WTC11 (cell line): ENCODE measurements at regions not wholly inside any gene's neighbourhood (a gene's known extent, or its start where the extent isn't known, plus 50 kb on each side); places are given as distances from the start of the nearest gene placed in this dataset.

Source experiments
- ATAC-seq: fragments of 200-7000 bp; cut with Tn5 transposase; 2 replicates; pipeline ENCODE4 v1.10.0; 2021; ENCODE audit warnings: mild to moderate bottlenecking, moderate library complexity
- CTCF ChIA-PET: fragments of 300-600 bp; sonication (Branson Sonifier 250); formaldehyde crosslinking; loops from one replicate; lab custom pipeline; 2021; ENCODE audit warnings: antibody characterized with exemption; lab: Charles Lee
- POLR2A ChIA-PET: fragments of 350-600 bp; sonication (Branson Sonifier 250); formaldehyde crosslinking; loops from one replicate; lab custom pipeline; 2021; ENCODE audit warnings: antibody characterized with exemption; lab: Charles Lee
- DNase-seq: peaks from one replicate; pipeline ENCODE4 v3.0.0; 2021; ENCODE audit warnings: low spot score
- H3K27ac Mint-ChIP-seq: 2 replicates; pipeline ENCODE4 v1.8.0; 2021; ENCODE audit warnings: mixed read lengths
- H3K27me3 Mint-ChIP-seq: 2 replicates; pipeline ENCODE4 v1.8.0; 2021; ENCODE audit warnings: low read depth, mild to moderate bottlenecking, moderate library complexity, mixed read lengths
- H3K36me3 Mint-ChIP-seq: 2 replicates; pipeline ENCODE4 v1.8.0; 2021; ENCODE audit warnings: mixed read lengths
- H3K4me1 Mint-ChIP-seq: 2 replicates; pipeline ENCODE4 v1.8.0; 2022; ENCODE audit warnings: mixed read lengths
- H3K4me3 Mint-ChIP-seq: 2 replicates; pipeline ENCODE4 v1.8.0; 2021; ENCODE audit warnings: mild to moderate bottlenecking, moderate library complexity, mixed read lengths
- H3K9me3 Mint-ChIP-seq: 2 replicates; pipeline ENCODE4 v1.8.0; 2021; ENCODE audit warnings: mixed read lengths
- CREB1 ChIP-seq: sonication (generic); formaldehyde crosslinking; IDR thresholded peaks from 2 replicates; pipeline ENCODE4 v1.8.0; 2023; ENCODE audit warnings: mild to moderate bottlenecking, missing genetic modification reagents
- ESRRA ChIP-seq: sonication (generic); formaldehyde crosslinking; IDR thresholded peaks from 2 replicates; pipeline ENCODE4 v1.8.1; 2022; ENCODE audit warnings: mild to moderate bottlenecking, missing genetic modification reagents, borderline replicate concordance
- FOXJ3 ChIP-seq: sonication (generic); formaldehyde crosslinking; IDR thresholded peaks from 2 replicates; pipeline ENCODE4 v1.9.0; 2021; ENCODE audit warnings: missing genetic modification reagents, mild to moderate bottlenecking, borderline replicate concordance
- FOXP1 ChIP-seq: sonication (generic); formaldehyde crosslinking; IDR thresholded peaks from 2 replicates; pipeline ENCODE4 v1.8.0; 2022; ENCODE audit warnings: missing genetic modification reagents, mild to moderate bottlenecking, moderate library complexity, borderline replicate concordance
- HMGA2 ChIP-seq: fragments of 250-450 bp; sonication (Bioruptor Pico); IDR thresholded peaks from 2 replicates; pipeline ENCODE4 v1.4.0; 2021; ENCODE audit warnings: mild to moderate bottlenecking, moderate library complexity
- RELA ChIP-seq: sonication (generic); formaldehyde crosslinking; IDR thresholded peaks from 2 replicates; pipeline ENCODE4 v1.8.1; 2022; ENCODE audit warnings: missing genetic modification reagents, mild to moderate bottlenecking, borderline replicate concordance
- SMAD3 ChIP-seq: sonication (generic); formaldehyde crosslinking; IDR thresholded peaks from 2 replicates; pipeline ENCODE4 v1.8.0; 2022; ENCODE audit warnings: missing genetic modification reagents, mild to moderate bottlenecking, borderline replicate concordance
- SMAD4 ChIP-seq: sonication (generic); formaldehyde crosslinking; IDR thresholded peaks from 2 replicates; pipeline ENCODE4 v1.8.0; 2022; ENCODE audit warnings: mild to moderate bottlenecking, missing genetic modification reagents
- SOX15 ChIP-seq: fragments of 250-450 bp; sonication (Bioruptor Pico); IDR thresholded peaks from 2 replicates; pipeline ENCODE4 v1.9.0; 2021; ENCODE audit warnings: mild to moderate bottlenecking
- TEAD4 ChIP-seq: sonication (generic); formaldehyde crosslinking; IDR thresholded peaks from 2 replicates; pipeline ENCODE4 v1.8.0; 2022; ENCODE audit warnings: mild to moderate bottlenecking, missing genetic modification reagents
- TP53 ChIP-seq: sonication (generic); formaldehyde crosslinking; IDR thresholded peaks from 2 replicates; pipeline ENCODE4 v1.8.1; 2023; ENCODE audit warnings: mild to moderate bottlenecking, missing genetic modification reagents
- ZNF263 ChIP-seq: sonication (generic); formaldehyde crosslinking; IDR thresholded peaks from 2 replicates; pipeline ENCODE4 v1.8.1; 2022; ENCODE audit warnings: low read depth, mild to moderate bottlenecking, moderate library complexity, missing genetic modification reagents
- ZNF317 ChIP-seq: sonication (generic); formaldehyde crosslinking; IDR thresholded peaks from 2 replicates; pipeline ENCODE4 v1.8.1; 2023; ENCODE audit warnings: low read depth, mild to moderate bottlenecking, moderate library complexity, missing genetic modification reagents, borderline replicate concordance
- ZNF396 ChIP-seq: fragments of 250-450 bp; sonication (Bioruptor Pico); IDR thresholded peaks from 2 replicates; pipeline ENCODE4 v1.8.0; 2021; ENCODE audit warnings: mild to moderate bottlenecking, moderate library complexity, borderline replicate concordance
- TF ChIP-seq, protein P1 (sequence below): fragments of 250-450 bp; sonication (Bioruptor Pico); conservative IDR thresholded peaks from 2 replicates; pipeline ENCODE4 v1.9.0; 2021; ENCODE audit warnings: mild to moderate bottlenecking
- TF ChIP-seq, protein P2 (sequence below): sonication (generic); formaldehyde crosslinking; IDR thresholded peaks from 2 replicates; pipeline ENCODE4 v1.8.1; 2022; ENCODE audit warnings: mild to moderate bottlenecking, missing genetic modification reagents, moderate library complexity, borderline replicate concordance
- TF ChIP-seq, protein P3 (sequence below): sonication (generic); formaldehyde crosslinking; IDR thresholded peaks from 2 replicates; pipeline ENCODE4 v1.8.0; 2022; ENCODE audit warnings: mild to moderate bottlenecking, missing genetic modification reagents
- TF ChIP-seq, protein P4 (sequence below): sonication (generic); formaldehyde crosslinking; IDR thresholded peaks from 2 replicates; pipeline ENCODE4 v1.8.1; 2022; ENCODE audit warnings: mild to moderate bottlenecking, moderate library complexity, missing genetic modification reagents
- TF ChIP-seq, protein P5 (sequence below): sonication (generic); formaldehyde crosslinking; IDR thresholded peaks from 2 replicates; pipeline ENCODE4 v1.8.1; 2023; ENCODE audit warnings: mild to moderate bottlenecking, missing genetic modification reagents, moderate library complexity
- TF ChIP-seq, protein P6 (sequence below): sonication (generic); formaldehyde crosslinking; IDR thresholded peaks from 2 replicates; pipeline ENCODE4 v1.8.1; 2023; ENCODE audit warnings: mild to moderate bottlenecking, missing genetic modification reagents, borderline replicate concordance
- TF ChIP-seq, protein P7 (sequence below): sonication (generic); formaldehyde crosslinking; IDR thresholded peaks from 2 replicates; pipeline ENCODE4 v1.8.0; 2022; ENCODE audit warnings: mild to moderate bottlenecking, missing genetic modification reagents

DNA sequence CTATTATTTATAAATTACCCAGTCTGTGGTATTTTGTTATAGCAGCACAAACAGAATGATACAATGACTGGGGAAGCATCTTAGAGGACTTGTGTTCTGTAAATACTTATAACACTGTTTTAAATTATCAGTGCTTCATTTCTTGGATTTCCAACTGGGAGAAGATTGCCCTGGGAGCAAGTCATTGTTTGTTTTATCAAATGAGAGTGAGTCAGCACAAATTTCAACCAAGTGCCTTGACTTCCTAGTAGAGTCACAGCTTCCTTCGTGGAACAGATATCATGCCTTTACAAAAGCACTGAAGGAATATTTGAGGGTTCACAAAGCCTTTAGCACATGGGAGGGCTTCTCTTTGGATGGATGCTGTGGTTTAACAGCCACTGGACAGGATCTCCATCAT, 234.1 kb downstream of the KTN1 start (continued):
- no peak for TF ChIP-seq FOXJ3
- TF ChIP-seq SMAD3 (CRISPR knock-in tag): no peak
- no peak for TF ChIP-seq RELA (CRISPR knock-in tag)
- TF ChIP-seq ESRRA (CRISPR knock-in tag): no peak
- TF ChIP-seq SMAD4 (CRISPR knock-in tag): no peak
- TF ChIP-seq, protein P1, sequence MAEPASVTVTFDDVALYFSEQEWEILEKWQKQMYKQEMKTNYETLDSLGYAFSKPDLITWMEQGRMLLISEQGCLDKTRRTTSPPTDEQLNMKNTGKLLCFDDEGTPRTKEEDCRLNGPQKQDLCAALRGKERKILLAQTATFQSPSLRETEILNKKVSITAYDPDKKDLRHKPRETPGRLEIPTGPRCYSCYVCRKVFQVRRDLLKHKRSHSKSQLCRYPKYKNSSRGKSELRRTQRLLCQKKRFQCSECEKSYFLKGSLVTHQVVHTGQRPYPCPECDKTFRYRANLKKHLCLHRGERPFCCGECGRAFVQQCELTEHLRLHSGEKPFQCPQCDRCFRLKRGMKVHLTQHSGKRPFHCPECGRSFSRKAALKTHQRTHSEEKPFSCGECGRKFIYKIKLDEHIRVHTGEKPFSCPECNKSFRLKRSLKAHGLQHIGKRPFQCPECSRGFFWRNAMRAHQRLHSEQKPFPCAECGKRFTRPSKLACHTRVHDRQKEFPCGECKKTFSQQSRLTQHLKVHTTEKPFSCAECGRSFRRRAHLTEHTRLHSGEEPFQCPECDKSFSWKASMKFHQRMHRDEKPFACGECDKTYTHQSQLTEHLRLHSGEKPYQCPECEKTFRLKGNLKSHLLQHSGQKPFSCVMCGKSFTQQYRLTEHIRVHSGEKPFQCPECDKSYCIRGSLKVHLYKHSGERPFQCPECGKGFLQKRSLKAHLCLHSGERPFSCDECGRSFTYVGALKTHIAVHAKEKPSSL (CRISPR knock-in tag): no peak
- TF ChIP-seq, protein P2, sequence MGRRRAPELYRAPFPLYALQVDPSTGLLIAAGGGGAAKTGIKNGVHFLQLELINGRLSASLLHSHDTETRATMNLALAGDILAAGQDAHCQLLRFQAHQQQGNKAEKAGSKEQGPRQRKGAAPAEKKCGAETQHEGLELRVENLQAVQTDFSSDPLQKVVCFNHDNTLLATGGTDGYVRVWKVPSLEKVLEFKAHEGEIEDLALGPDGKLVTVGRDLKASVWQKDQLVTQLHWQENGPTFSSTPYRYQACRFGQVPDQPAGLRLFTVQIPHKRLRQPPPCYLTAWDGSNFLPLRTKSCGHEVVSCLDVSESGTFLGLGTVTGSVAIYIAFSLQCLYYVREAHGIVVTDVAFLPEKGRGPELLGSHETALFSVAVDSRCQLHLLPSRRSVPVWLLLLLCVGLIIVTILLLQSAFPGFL (CRISPR knock-in tag): no peak
- no peak for TF ChIP-seq TP53
- TF ChIP-seq, protein P3, sequence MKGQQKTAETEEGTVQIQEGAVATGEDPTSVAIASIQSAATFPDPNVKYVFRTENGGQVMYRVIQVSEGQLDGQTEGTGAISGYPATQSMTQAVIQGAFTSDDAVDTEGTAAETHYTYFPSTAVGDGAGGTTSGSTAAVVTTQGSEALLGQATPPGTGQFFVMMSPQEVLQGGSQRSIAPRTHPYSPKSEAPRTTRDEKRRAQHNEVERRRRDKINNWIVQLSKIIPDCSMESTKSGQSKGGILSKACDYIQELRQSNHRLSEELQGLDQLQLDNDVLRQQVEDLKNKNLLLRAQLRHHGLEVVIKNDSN (CRISPR knock-in tag): no peak
- TF ChIP-seq, protein P4, sequence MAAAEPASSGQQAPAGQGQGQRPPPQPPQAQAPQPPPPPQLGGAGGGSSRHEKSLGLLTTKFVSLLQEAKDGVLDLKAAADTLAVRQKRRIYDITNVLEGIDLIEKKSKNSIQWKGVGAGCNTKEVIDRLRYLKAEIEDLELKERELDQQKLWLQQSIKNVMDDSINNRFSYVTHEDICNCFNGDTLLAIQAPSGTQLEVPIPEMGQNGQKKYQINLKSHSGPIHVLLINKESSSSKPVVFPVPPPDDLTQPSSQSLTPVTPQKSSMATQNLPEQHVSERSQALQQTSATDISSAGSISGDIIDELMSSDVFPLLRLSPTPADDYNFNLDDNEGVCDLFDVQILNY (CRISPR knock-in tag): no peak
- TF ChIP-seq, protein P5, sequence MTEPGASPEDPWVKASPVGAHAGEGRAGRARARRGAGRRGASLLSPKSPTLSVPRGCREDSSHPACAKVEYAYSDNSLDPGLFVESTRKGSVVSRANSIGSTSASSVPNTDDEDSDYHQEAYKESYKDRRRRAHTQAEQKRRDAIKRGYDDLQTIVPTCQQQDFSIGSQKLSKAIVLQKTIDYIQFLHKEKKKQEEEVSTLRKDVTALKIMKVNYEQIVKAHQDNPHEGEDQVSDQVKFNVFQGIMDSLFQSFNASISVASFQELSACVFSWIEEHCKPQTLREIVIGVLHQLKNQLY: no peak
- no peak for TF ChIP-seq FOXP1 (CRISPR knock-in tag)
- no peak for TF ChIP-seq CREB1
- TF ChIP-seq ZNF317: no peak
- TF ChIP-seq ZNF396 (CRISPR knock-in tag): no peak
- TF ChIP-seq TEAD4 (CRISPR knock-in tag): no peak

DNA sequence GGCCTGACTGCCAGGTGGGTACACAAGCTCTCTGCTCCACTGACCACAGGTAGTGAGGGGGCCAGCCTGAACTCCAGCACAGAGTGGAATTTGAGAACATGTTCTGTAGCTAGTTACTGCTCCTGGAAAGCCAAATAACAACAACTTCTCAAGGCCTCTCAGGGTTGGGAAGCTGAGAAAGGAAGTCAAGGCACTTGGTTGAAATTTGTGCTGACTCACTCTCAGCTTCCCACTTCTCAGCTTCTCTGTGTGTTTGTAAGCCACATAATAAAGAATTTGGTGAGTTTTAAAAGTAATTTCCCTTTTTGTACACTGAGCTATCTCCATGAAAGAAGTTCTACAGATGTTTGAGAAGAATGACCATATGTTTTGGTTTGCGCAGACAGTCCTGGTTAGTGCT, 234.9 kb downstream of the KTN1 start:
- H3K27ac Mint-ChIP-seq: no peak overlapping the region
- DNase-seq: no peak
- peaks cover 66% of the 10 kb centered on the region for H3K9me3 Mint-ChIP-seq
- H3K4me3 Mint-ChIP-seq: no peak overlapping the region
- no peak for TF ChIP-seq TP53
- ATAC-seq: no peak
- CTCF ChIA-PET: interaction anchor here (1.1 kb wide), 1 partner anchor 376 kb away, joined by 4 read pairs; no protein-coding TSS in a partner anchor
- no peaks in the 10 kb centered on the region for H3K4me1 Mint-ChIP-seq
- POLR2A ChIA-PET: no interaction called here
- H3K27me3 Mint-ChIP-seq: 0 out of 2 replicates have a peak, but pooled peaks cover 2% of the 10 kb centered on the region
- peaks cover 36% of the 10 kb centered on the region for H3K36me3 Mint-ChIP-seq

DNA sequence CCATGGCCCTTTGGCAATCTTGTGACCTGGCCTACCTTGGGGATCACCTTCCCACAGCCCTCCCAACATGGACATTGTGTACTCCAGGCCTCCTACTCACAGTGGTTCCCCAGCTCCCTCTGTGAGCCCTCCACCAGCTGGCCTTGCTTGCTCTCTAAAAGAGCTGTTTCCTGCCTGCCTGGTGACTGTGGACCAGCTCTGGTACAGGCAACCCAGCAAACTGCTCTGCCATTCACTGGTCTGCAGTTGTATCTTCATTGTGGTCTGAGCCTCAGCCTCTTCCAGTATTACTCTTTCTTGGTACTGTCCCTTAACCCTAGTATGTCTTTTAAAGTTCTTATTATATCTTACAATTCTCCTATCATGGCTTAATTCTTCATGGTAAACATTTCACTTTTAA, 236.2 kb downstream of the KTN1 start:
- TF ChIP-seq, protein P5: no peak
- TF ChIP-seq, protein P6, sequence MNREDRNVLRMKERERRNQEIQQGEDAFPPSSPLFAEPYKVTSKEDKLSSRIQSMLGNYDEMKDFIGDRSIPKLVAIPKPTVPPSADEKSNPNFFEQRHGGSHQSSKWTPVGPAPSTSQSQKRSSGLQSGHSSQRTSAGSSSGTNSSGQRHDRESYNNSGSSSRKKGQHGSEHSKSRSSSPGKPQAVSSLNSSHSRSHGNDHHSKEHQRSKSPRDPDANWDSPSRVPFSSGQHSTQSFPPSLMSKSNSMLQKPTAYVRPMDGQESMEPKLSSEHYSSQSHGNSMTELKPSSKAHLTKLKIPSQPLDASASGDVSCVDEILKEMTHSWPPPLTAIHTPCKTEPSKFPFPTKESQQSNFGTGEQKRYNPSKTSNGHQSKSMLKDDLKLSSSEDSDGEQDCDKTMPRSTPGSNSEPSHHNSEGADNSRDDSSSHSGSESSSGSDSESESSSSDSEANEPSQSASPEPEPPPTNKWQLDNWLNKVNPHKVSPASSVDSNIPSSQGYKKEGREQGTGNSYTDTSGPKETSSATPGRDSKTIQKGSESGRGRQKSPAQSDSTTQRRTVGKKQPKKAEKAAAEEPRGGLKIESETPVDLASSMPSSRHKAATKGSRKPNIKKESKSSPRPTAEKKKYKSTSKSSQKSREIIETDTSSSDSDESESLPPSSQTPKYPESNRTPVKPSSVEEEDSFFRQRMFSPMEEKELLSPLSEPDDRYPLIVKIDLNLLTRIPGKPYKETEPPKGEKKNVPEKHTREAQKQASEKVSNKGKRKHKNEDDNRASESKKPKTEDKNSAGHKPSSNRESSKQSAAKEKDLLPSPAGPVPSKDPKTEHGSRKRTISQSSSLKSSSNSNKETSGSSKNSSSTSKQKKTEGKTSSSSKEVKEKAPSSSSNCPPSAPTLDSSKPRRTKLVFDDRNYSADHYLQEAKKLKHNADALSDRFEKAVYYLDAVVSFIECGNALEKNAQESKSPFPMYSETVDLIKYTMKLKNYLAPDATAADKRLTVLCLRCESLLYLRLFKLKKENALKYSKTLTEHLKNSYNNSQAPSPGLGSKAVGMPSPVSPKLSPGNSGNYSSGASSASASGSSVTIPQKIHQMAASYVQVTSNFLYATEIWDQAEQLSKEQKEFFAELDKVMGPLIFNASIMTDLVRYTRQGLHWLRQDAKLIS (CRISPR knock-in tag): no peak
- TF ChIP-seq ZNF263 (CRISPR knock-in tag): no peak
- TF ChIP-seq, protein P7, sequence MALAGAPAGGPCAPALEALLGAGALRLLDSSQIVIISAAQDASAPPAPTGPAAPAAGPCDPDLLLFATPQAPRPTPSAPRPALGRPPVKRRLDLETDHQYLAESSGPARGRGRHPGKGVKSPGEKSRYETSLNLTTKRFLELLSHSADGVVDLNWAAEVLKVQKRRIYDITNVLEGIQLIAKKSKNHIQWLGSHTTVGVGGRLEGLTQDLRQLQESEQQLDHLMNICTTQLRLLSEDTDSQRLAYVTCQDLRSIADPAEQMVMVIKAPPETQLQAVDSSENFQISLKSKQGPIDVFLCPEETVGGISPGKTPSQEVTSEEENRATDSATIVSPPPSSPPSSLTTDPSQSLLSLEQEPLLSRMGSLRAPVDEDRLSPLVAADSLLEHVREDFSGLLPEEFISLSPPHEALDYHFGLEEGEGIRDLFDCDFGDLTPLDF (CRISPR knock-in tag): no peak
- TF ChIP-seq HMGA2 (CRISPR knock-in tag): no peak
- no peak for TF ChIP-seq SOX15 (CRISPR knock-in tag)
- TF ChIP-seq, all 79 proteins: peak for 0
- ATAC-seq: no peak
- Mint-ChIP-seq H3K9me3 (peaks cover 60% of the 10 kb centered on the region), H3K4me3 (no peak overlapping the region), H3K36me3 (peaks cover 30% of the 10 kb centered on the region), H3K27ac (no peak overlapping the region), H3K4me1 (no peaks in the 10 kb centered on the region), H3K27me3 (0 out of 2 replicates have a peak, but pooled peaks cover 2% of the 10 kb centered on the region)
- no peak for DNase-seq
- CTCF ChIA-PET: no interaction called here
- POLR2A ChIA-PET: no interaction called here
